ENCODE measurements at regions not wholly inside any gene's neighbourhood (a gene's known extent, or its start where the extent isn't known, plus 50 kb on each side); places are given as distances from the start of the nearest gene placed in this dataset.

DNA sequence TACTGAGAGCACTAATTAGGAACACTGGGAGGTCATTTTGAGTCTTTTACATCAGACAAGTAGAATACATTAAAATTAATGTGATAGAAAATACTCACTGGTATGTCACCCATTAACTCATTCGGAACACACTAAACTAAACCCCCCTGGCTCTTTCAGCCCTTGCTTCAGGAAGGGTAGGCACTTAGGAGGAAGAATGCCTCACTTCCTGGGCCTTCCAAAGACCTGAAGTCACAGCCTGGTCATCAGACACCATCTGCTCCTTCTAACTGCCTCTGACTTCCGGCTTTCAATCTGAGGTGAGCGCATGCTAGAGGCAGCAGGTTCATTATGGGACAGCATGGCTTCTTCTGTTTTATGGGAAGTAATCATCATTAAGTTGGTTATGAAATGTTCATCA, 451.4 kb downstream of the PID1 start:
- no peaks in the 10 kb centered on the region for H3K9me3 ChIP-seq
- no peaks in the 10 kb centered on the region for H3K36me3 ChIP-seq
- no peak overlapping the region for H3K27ac ChIP-seq
- H3K4me3 ChIP-seq: no peak overlapping the region
- no peaks in the 10 kb centered on the region for H3K27me3 ChIP-seq
- ATAC-seq (ENCODE audit: low FRiP score in 2 of 2) (no peak), DNase-seq (no peak)
- H3K4me1 ChIP-seq: no peaks in the 10 kb centered on the region
- 65 to 73% methylated on average over 3 of the region's 3 CpGs for WGBS, 2 donors
- TF ChIP-seq EP300 (IDR thresholded peaks at IDR 0.05): no peak
- TF ChIP-seq, protein P1, sequence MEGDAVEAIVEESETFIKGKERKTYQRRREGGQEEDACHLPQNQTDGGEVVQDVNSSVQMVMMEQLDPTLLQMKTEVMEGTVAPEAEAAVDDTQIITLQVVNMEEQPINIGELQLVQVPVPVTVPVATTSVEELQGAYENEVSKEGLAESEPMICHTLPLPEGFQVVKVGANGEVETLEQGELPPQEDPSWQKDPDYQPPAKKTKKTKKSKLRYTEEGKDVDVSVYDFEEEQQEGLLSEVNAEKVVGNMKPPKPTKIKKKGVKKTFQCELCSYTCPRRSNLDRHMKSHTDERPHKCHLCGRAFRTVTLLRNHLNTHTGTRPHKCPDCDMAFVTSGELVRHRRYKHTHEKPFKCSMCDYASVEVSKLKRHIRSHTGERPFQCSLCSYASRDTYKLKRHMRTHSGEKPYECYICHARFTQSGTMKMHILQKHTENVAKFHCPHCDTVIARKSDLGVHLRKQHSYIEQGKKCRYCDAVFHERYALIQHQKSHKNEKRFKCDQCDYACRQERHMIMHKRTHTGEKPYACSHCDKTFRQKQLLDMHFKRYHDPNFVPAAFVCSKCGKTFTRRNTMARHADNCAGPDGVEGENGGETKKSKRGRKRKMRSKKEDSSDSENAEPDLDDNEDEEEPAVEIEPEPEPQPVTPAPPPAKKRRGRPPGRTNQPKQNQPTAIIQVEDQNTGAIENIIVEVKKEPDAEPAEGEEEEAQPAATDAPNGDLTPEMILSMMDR (IDR thresholded peaks at IDR 0.05): no peak
- TF ChIP-seq POLR2AphosphoS5 (IDR thresholded peaks at IDR 0.05): no peak
- no peak for TF ChIP-seq POLR2A (IDR thresholded peaks at IDR 0.05)

GRCh38 chr2:228802181-228803071, 468.7 kb downstream of the PID1 start:
- Histone ChIP-seq H3K4me3 (no peak overlapping the region), H3K4me1 (no peaks in the 10 kb centered on the region), H3K9me3 (no peaks in the 10 kb centered on the region), H3K36me3 (no peaks in the 10 kb centered on the region), H3K27me3 (no peaks in the 10 kb centered on the region), H3K27ac (no peak overlapping the region)
- TF ChIP-seq POLR2A (IDR thresholded peaks at IDR 0.05) (no peak), POLR2AphosphoS5 (IDR thresholded peaks at IDR 0.05) (no peak), EP300 (IDR thresholded peaks at IDR 0.05) (no peak)
- TF ChIP-seq, protein P1 (IDR thresholded peaks at IDR 0.05): no peak
- ATAC-seq (ENCODE audit: low FRiP score in 2 of 2) (no peak), DNase-seq (no peak)
- 88 to 91% methylated on average over 5 of the region's 5 CpGs for WGBS, 2 donors

DNA sequence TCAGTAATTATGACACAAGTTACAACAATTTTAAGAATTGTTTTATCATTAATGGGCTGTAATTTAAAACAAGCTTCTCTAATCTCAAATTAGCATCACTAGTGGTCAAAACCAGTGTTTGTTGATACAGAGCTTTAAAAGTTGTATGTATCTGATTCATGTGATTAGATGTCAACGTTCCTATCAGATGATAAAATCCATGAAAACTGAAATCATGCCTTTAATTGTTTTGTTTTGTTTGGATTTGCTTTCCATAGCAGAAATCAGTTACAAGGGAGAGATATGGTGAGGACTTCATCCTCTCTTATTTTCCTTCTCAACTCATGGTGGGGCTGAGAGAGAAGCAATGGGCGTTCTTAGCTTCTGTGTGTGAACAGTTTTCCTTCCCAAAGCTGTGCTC, 469.6 kb downstream of the PID1 start:
- Histone ChIP-seq H3K27ac (no peak overlapping the region), H3K27me3 (no peaks in the 10 kb centered on the region), H3K4me1 (no peaks in the 10 kb centered on the region), H3K36me3 (no peaks in the 10 kb centered on the region), H3K4me3 (no peak overlapping the region), H3K9me3 (no peaks in the 10 kb centered on the region)
- 32 to 50% methylated on average over 2 of the region's 2 CpGs for WGBS, 2 donors
- TF ChIP-seq POLR2AphosphoS5 (IDR thresholded peaks at IDR 0.05) (no peak), POLR2A (IDR thresholded peaks at IDR 0.05) (no peak), EP300 (IDR thresholded peaks at IDR 0.05) (no peak)
- TF ChIP-seq, protein P1 (IDR thresholded peaks at IDR 0.05): no peak
- DNase-seq (no peak), ATAC-seq (ENCODE audit: low FRiP score in 2 of 2) (no peak)

GRCh38 chr2:228799208-228799588, 471.9 kb downstream of the PID1 start:
- Histone ChIP-seq H3K4me1 (no peaks in the 10 kb centered on the region), H3K4me3 (no peak overlapping the region), H3K27me3 (no peaks in the 10 kb centered on the region), H3K36me3 (no peaks in the 10 kb centered on the region), H3K9me3 (no peaks in the 10 kb centered on the region), H3K27ac (no peak overlapping the region)
- ATAC-seq (ENCODE audit: low FRiP score in 2 of 2) (no peak), DNase-seq (no peak)
- 66% methylated on average over 4 of the region's 4 CpGs for WGBS, 2 donors
- TF ChIP-seq POLR2A (IDR thresholded peaks at IDR 0.05): no peak
- TF ChIP-seq, protein P1 (IDR thresholded peaks at IDR 0.05): no peak
- no peak for TF ChIP-seq EP300 (IDR thresholded peaks at IDR 0.05)
- no peak for TF ChIP-seq POLR2AphosphoS5 (IDR thresholded peaks at IDR 0.05)
